ENCODE measurements at regions not wholly inside any gene's neighbourhood (a gene's known extent, or its start where the extent isn't known, plus 50 kb on each side); places are given as distances from the start of the nearest gene placed in this dataset.

- TF ChIP-seq CTCF (IDR thresholded peaks at IDR 0.05) = no peak
- H2AFZ ChIP-seq = no peak overlapping the region
- H3K4me2 ChIP-seq (ENCODE audit: low read length) = no peak overlapping the region
- no peaks in the 10 kb centered on the region for H3K36me3 ChIP-seq (ENCODE audit: control insufficient read depth, insufficient read depth, low read length)
- H3K27me3 ChIP-seq (ENCODE audit: control insufficient read depth, insufficient read depth, low read length) = no peaks in the 10 kb centered on the region
- H3K4me3 ChIP-seq (ENCODE audit: low read depth, low read length) = no peak overlapping the region
- no peak overlapping the region for H3K9ac ChIP-seq
- no peaks in the 10 kb centered on the region for H3K4me1 ChIP-seq
- no peak overlapping the region for H3K27ac ChIP-seq
- H3K9me3 ChIP-seq (ENCODE audit: control insufficient read depth, low read length) = no peaks in the 10 kb centered on the region
- no peaks in the 10 kb centered on the region for H3K79me2 ChIP-seq
Observed at GRCh38 chr3:65230261-65231139, 542.7 kb upstream of the ADAMTS9 start.

- Histone ChIP-seq H3K27me3 (ENCODE audit: control insufficient read depth, insufficient read depth, low read length) (no peaks in the 10 kb centered on the region), H3K79me2 (no peaks in the 10 kb centered on the region), H3K4me3 (ENCODE audit: low read depth, low read length) (no peak overlapping the region), H3K27ac (no peak overlapping the region), H3K9me3 (ENCODE audit: control insufficient read depth, low read length) (no peaks in the 10 kb centered on the region), H3K36me3 (ENCODE audit: control insufficient read depth, insufficient read depth, low read length) (no peaks in the 10 kb centered on the region), H3K9ac (no peak overlapping the region), H3K4me1 (no peaks in the 10 kb centered on the region), H2AFZ (no peak overlapping the region), H3K4me2 (ENCODE audit: low read length) (no peak overlapping the region)
- no peak for TF ChIP-seq CTCF (IDR thresholded peaks at IDR 0.05)
Observed at GRCh38 chr3:65226287-65226686, 538.5 kb upstream of the ADAMTS9 start.

- Histone ChIP-seq H2AFZ (no peak overlapping the region), H3K27me3 (ENCODE audit: control insufficient read depth, insufficient read depth, low read length) (no peaks in the 10 kb centered on the region)
Observed at GRCh38 chr3:65210026-65210814, 522.4 kb upstream of the ADAMTS9 start.

GRCh38 chr3:65202395-65202794, 514.6 kb upstream of the ADAMTS9 start:
- no peaks in the 10 kb centered on the region for H3K79me2 ChIP-seq
- no peak overlapping the region for H2AFZ ChIP-seq
- H3K9me3 ChIP-seq (ENCODE audit: control insufficient read depth, low read length) = no peaks in the 10 kb centered on the region
- TF ChIP-seq CTCF (IDR thresholded peaks at IDR 0.05) = no peak
- H3K4me1 ChIP-seq = peaks cover 7% of the 10 kb centered on the region
- H3K9ac ChIP-seq = no peak overlapping the region
- H3K4me3 ChIP-seq (ENCODE audit: low read depth, low read length) = no peak overlapping the region
- H3K27me3 ChIP-seq (ENCODE audit: control insufficient read depth, insufficient read depth, low read length) = no peaks in the 10 kb centered on the region
- H3K27ac ChIP-seq = no peak overlapping the region
- no peak overlapping the region for H3K4me2 ChIP-seq (ENCODE audit: low read length)
- no peaks in the 10 kb centered on the region for H3K36me3 ChIP-seq (ENCODE audit: control insufficient read depth, insufficient read depth, low read length)

More at GRCh38 chr3:65210026-65210814, 522.4 kb upstream of the ADAMTS9 start:
- Histone ChIP-seq H3K9me3 (ENCODE audit: control insufficient read depth, low read length) (no peaks in the 10 kb centered on the region), H3K4me2 (ENCODE audit: low read length) (no peak overlapping the region), H3K9ac (no peak overlapping the region), H3K27ac (no peak overlapping the region), H3K4me1 (peaks cover 3% of the 10 kb centered on the region), H3K4me3 (ENCODE audit: low read depth, low read length) (no peak overlapping the region), H3K79me2 (no peaks in the 10 kb centered on the region), H3K36me3 (ENCODE audit: control insufficient read depth, insufficient read depth, low read length) (no peaks in the 10 kb centered on the region)
- TF ChIP-seq CTCF (IDR thresholded peaks at IDR 0.05) = no peak

All from parathyroid adenoma (tissue), 2 donors.